GM19023 (cell line): ENCODE measurements at regions not wholly inside any gene's neighbourhood (a gene's known extent, or its start where the extent isn't known, plus 50 kb on each side); places are given as distances from the start of the nearest gene placed in this dataset.
"Not testable (repeated sequence)": the region's sequence is repeated elsewhere in the genome, so short reads cannot be mapped to it uniquely, and the experiment has no call there.

Source experiments
- ATAC-seq: cut with Tn5 transposase; IDR thresholded peaks from one replicate; pipeline ENCODE4 v1.9.1; 2021; ENCODE audit warnings: mild to moderate bottlenecking, moderate library complexity; ENCODE audit not compliant: unreplicated experiment

GRCh38 chr2:187775651-187776050 lies 221.4 kb upstream of the TFPI start:
- no peak for ATAC-seq

GRCh38 chr2:187782301-187782700 lies 228.1 kb upstream of the TFPI start:
- ATAC-seq = no peak

GRCh38 chr2:187783446-187783845 lies 229.2 kb upstream of the TFPI start:
- ATAC-seq = no peak

- not testable (repeated sequence) for ATAC-seq
Observed at GRCh38 chr2:187784138-187784537, 229.9 kb upstream of the TFPI start.

- ATAC-seq = no peak
Observed at GRCh38 chr2:187799601-187800000, 245.4 kb upstream of the TFPI start.

- no peak for ATAC-seq
Observed at GRCh38 chr2:187803816-187804215, 249.6 kb upstream of the TFPI start.

- ATAC-seq = no peak
Observed at GRCh38 chr2:187815113-187815512, 260.9 kb upstream of the TFPI start.

GRCh38 chr2:187819624-187820023 lies 265.4 kb upstream of the TFPI start:
- no peak for ATAC-seq

- no peak for ATAC-seq
Observed at GRCh38 chr2:187825108-187825507, 270.9 kb upstream of the TFPI start.

- ATAC-seq = no peak
Observed at GRCh38 chr2:187826023-187826422, 271.8 kb upstream of the TFPI start.

GRCh38 chr2:187834787-187835186 lies 280.6 kb upstream of the TFPI start:
- no peak for ATAC-seq

GRCh38 chr2:187838690-187839089 lies 284.5 kb upstream of the TFPI start:
- no peak for ATAC-seq

GRCh38 chr2:187842315-187842714 lies 288.1 kb upstream of the TFPI start:
- no peak for ATAC-seq

- peak; percentile 73 for ATAC-seq
Observed at GRCh38 chr2:187842978-187843847, 289.0 kb upstream of the TFPI start.

GRCh38 chr2:187847245-187848208 lies 293.3 kb upstream of the TFPI start:
- ATAC-seq = no peak

GRCh38 chr2:187851955-187852561 lies 297.8 kb upstream of the TFPI start:
- ATAC-seq = no peak

GRCh38 chr2:187853381-187853791 lies 299.2 kb upstream of the TFPI start:
- ATAC-seq = no peak

GRCh38 chr2:187854801-187855200 lies 300.6 kb upstream of the TFPI start:
- ATAC-seq = no peak

- ATAC-seq = no peak
Observed at GRCh38 chr2:187855689-187856088, 301.5 kb upstream of the TFPI start.

GRCh38 chr2:187857826-187858225 lies 303.6 kb upstream of the TFPI start:
- no peak for ATAC-seq

- no peak for ATAC-seq
Observed at GRCh38 chr2:187862715-187863114, 308.5 kb upstream of the TFPI start.
